ENCODE measurements at regions not wholly inside any gene's neighbourhood (a gene's known extent, or its start where the extent isn't known, plus 50 kb on each side); places are given as distances from the start of the nearest gene placed in this dataset.
"Not testable (repeated sequence)": the region's sequence is repeated elsewhere in the genome, so short reads cannot be mapped to it uniquely, and the experiment has no call there.

DNA sequence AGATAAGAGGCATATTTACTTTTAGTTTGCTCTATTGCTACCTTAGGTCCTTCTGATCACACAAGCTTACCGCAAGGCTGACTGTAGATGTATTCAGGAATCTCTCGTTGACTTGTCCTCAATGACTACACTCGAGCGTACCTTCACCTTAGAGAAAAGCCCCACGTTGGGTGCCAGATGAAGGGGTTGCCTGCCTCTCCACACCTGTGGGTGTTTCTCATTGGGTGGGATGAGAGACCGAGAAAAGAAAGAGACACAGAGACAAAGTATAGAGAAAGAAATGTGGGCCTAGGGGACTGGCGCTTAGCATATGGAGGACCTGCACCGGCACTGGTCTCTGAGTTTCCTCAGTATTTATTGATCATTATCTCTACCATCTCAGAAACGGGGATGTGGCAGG is 51.8 kb downstream of the ASCL4 start:
- DNase-seq (ENCODE audit: low read depth in 2 of 2, low spot score in 1 of 2), result no peak

DNA sequence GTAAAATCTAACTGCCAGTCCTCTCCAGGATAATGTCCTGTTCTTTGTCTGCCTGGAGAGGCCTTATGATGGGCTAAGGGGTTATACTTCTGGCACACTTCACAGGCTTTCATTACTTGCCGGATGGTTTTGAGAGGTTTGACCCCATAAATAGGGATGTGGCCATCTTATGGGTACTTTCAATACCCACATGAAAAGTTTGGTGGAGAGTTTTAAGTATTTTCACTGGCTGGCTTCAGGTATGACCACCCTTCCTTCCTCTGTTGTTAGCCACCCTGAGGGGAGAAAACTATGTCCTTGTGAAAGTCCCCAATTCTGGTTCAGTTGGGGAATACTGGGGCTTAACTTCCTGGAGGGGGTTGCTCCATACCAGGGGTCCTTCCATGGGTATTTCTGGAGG is 54.8 kb downstream of the ASCL4 start:
- DNase-seq (ENCODE audit: low read depth in 2 of 2, low spot score in 1 of 2), result no peak

- DNase-seq (ENCODE audit: low read depth in 2 of 2, low spot score in 1 of 2), result no peak
Measured at GRCh38 chr12:107832441-107832840, 57.9 kb downstream of the ASCL4 start.

GRCh38 chr12:107840186-107840585 is 65.7 kb downstream of the ASCL4 start:
- no peak for DNase-seq (ENCODE audit: low read depth in 2 of 2, low spot score in 1 of 2)

- DNase-seq (ENCODE audit: low read depth in 2 of 2, low spot score in 1 of 2), result no peak
Measured at GRCh38 chr12:107843351-107844311, 69.1 kb downstream of the ASCL4 start.

DNA sequence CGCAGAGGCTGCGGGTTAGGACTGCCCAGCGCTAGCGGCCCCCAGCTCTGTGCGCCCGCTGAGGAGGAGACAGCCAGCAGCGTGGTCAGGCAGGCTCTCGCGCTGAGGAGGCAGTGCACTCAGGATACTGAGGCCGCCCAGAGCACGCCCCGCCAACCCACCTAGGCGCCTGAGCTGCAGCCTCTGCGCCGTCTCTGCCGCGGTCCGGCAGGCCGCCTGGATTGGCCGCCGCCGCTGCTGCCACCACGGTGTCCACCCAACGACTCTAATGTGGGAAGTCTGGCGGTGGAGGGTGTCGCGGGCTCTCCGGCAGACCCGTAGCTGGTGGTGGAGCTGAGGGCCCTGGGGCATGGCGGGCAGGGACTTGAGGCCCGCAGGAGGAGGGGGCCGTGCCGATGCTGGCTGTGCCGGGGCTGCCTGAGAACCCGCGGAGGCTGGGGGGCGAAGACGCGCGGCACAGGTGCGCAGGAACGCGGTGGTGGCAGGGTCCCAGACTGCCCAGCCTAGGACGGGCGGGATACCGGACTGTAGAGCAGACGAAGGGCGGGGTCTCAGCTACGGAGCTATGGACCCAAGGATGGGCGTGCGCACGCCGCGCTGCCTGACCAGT is 69.9 kb downstream of the ASCL4 start:
- no peak for DNase-seq (ENCODE audit: low read depth in 2 of 2, low spot score in 1 of 2)

GRCh38 chr12:107845226-107845979 is 70.9 kb downstream of the ASCL4 start:
- DNase-seq (ENCODE audit: low read depth in 2 of 2, low spot score in 1 of 2), result no peak

DNA sequence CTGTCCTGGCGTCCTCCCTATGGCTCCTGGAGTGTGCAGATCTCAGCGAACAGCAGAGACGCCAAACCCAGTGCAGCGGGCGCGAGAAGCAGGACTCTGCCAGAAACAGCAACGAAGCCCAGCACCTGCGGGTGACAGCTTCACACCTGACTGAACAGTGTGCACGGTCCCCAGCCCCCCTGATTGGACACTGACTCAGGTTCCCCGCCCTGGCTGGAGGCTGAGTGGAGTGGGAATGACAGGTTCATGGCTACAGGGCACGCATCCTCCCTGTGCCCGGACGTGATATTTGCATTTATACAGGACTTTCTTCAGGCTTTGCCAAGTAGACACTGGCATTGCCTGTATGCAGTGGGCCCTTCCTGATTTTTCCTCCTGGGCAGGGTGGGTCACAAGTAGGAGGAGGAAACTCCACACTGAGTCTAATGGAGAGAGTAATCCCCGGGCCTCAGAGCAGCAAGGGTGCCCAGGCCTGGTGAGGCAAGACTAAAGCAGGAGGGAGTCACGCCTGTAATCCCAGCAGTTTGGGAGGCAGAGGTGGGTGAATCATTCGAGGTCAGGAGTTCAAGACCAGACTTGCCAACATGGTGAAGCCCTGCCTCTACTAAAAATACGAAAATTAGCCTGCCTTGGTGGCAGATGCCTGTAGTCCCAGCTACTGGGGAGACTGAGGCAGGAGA is 71.6 kb downstream of the ASCL4 start:
- DNase-seq (ENCODE audit: low read depth in 2 of 2, low spot score in 1 of 2), result no peak

DNA sequence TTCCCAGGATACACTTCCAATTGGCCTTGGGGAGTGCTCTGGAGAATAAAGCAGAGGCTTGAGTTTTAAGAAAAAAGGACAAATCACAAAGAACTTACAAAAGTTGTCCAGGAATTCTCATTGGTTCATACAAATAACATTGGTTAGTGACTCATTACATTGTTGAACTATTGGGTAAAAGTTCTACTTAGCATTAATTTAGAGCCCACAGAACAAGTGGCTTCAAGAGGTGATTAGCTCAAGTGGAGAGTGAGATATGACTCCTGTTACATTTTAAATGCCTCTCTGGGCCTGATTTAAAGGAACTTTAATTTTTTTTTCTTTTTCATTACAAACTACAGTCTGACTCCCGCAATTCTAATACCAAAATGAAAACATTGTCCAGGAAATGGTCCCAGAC is 72.9 kb downstream of the ASCL4 start:
- DNase-seq (ENCODE audit: low read depth in 2 of 2, low spot score in 1 of 2), result no peak

DNA sequence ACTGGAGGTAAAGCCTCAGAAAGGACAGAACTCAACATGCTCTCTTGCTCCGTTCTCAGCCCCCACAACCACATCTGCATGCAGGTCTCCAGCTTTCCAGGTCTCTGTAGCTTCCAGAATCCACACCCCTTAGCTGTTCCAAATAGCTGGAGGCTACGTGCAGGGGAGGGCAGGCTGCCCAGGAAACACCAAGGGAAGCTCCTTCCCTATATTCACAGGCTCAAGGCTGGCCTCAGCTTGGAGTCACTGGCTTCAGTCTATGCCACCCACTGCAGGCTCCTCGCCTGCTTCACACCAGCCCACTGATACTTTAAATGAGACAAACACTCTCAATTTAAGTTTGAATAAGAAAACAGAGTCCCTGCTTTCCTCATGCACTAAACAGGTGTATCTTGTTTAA is 73.3 kb downstream of the ASCL4 start:
- DNase-seq (ENCODE audit: low read depth in 2 of 2, low spot score in 1 of 2), result no peak

- no peak for DNase-seq (ENCODE audit: low read depth in 2 of 2, low spot score in 1 of 2)
Measured at GRCh38 chr12:107853479-107853878, 79.0 kb downstream of the ASCL4 start.

DNA sequence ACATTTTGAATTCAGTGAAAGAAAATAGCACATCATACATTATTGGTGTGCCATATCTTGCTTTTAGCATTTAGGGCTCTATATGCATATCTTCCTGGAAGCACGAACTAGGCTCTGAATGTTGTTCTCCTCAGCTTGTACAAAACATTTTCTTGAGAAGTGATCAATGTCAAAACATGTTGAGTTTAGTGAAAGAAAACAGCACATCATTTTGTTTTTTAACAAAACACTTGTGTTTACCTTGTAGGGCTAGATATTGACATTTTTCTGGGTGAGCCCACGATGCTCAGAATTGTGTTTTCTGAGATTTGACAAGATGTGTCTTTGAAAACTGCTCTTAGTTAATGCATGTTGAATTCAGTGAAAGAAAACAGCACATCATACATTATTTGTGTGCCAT is 81.0 kb downstream of the ASCL4 start:
- DNase-seq (ENCODE audit: low read depth in 2 of 2, low spot score in 1 of 2), result no peak

- no peak for DNase-seq (ENCODE audit: low read depth in 2 of 2, low spot score in 1 of 2)
Measured at GRCh38 chr12:107856096-107856495, 81.6 kb downstream of the ASCL4 start.

DNA sequence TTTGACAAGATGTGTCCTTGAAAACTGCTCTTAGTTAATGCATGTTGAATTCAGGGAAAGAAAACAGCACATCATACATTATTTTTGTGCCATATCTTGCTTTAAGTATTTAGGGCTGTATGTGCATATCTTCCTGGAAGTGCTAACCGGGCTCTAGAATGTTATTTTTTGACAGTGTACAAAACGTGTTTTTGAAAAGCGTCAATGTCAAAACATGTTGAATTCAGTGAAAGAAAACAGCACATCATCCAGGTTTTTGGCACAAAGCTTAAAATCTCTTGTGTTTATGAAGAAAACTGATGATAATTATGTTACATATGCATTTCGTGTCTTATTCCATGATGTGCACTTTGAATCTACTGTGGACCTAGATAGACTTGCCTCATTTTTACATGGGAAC is 82.7 kb downstream of the ASCL4 start:
- DNase-seq (ENCODE audit: low read depth in 2 of 2, low spot score in 1 of 2), result no peak

DNA sequence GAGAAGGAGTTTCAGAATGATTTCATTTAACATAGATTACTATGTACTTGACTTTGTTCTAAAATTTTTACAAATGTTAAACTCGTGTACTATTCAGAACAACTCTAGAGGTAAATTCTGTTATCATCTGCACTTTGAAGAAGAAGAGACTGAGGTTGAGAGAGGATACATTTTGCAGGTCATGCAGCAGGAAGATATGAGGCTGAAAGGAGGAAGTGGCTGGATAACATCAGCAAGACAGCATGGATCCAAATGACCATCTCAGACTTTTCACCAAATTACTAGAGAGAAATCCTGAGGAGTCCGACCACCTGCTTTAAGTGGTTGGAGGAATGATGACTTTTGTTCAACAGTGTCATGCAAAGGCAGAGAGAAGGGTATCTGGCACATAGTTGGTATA is 84.9 kb downstream of the ASCL4 start:
- DNase-seq (ENCODE audit: low read depth in 2 of 2, low spot score in 1 of 2), result no peak

GRCh38 chr12:107864235-107864634 is 89.7 kb downstream of the ASCL4 start:
- no peak for DNase-seq (ENCODE audit: low read depth in 2 of 2, low spot score in 1 of 2)

DNA sequence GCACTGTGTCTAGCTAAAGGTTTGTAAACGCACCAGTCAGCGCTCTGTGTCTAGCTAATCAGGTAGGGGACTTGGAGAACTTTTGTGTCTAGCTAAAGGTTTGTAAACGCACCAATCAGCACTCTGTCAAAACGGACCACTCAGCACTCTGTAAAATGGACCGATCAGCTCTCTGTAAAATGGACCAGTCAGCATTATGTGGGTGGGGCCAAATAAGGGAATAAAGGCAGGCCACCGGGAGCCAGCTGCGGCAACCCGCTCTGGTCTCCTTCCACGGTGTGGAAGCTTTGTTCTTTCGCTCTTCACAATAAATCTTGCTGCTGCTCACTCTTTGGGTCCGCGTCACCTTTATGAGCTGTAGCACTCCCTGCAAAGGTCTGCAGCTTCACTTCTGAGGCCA is 90.2 kb downstream of the ASCL4 start:
- DNase-seq (ENCODE audit: low read depth in 2 of 2, low spot score in 1 of 2), result not testable (repeated sequence)

DNA sequence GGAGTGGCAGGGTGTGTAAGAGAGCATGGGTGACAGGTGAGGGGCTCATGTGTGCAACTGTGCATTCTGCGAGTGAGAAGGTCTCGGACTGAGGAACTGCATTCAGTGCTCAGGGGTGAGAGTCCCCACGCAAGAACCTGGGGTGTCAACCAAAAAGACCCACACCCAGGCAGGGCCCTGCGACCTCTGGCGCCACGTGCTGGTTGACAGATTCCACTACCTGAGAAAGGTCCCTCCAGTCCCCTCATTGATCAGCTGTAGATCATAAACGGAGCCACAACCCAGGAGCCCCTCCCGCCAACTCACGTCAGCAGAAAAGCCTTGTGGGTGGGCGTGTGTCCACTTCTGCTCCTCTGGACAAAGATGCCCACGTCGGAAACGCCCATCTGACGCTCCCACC is 98.7 kb downstream of the ASCL4 start:
- no peak for DNase-seq (ENCODE audit: low read depth in 2 of 2, low spot score in 1 of 2)

DNA sequence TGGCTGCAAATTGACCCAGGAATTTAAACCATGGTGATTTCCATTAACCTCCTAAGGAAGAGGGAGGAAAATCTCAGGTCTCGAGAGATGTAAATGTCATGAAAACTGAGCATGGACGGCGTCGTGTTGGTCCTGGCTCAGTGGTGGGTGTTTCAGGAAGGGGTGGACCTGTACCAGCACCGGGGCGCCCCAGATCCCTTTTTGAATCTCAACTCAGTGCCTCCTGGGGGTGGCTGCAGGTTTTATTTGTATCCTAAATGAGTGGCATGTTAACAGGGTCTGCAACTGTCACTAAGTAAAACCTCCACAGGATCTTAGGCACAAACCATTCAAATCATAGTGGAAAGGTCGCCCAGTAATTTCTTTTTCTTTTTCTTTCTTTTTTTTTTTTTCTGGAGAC is 101.3 kb downstream of the ASCL4 start:
- no peak for DNase-seq (ENCODE audit: low read depth in 2 of 2, low spot score in 1 of 2)

DNA sequence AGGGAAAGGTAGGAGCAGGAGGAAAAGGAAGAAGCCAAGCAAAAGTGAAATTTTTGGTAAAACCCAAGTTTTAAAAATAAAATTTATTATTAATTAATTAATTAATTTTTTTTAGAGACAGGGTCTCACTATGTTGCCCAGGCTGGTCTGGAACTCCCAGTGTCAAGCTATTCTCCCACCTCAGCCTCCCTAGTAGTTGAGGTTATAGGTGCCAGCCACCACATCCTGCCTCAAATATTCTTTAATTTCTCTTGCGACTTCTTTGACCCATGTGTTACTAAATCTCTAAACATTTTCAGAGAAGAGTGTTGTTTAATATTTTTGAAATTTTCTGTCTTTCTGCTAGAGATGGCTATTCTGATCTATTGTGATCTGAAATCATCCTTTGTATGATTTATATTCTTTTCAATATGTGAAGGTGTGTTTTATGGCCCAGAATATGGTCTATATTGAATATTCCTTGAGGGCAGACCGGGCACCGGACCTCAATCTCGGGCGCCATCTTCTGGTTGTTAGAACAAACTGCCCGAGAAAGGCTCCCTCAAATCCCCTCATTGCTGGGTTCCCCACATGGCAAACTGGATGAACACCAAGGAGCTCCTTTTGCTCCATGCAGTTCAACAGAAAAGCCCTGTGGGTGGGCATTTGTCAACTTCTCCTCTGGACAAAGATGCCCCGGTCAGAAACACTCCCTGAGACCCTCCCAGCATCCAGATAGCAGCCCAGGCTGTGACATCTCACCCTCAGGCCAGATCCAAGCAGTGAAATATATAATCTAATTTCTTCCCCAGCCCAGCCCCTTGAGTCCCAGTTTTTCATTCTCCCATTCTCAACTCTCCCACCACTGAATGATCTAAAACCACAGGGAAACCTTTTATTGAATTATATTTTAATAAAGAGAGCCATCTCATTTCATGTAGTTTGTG is 110.5 kb downstream of the ASCL4 start:
- no peak for DNase-seq (ENCODE audit: low read depth in 2 of 2, low spot score in 1 of 2)

Data from stimulated activated CD8-positive, alpha-beta memory T cell treated with anti-CD3 and anti-CD28 coated beads, Interleukin-4, amount 100 ng/mL, for 1 hour (primary cell).